Astrocyte (in vitro differentiated cells and primary cell): ENCODE measurements at regions not wholly inside any gene's neighbourhood (a gene's known extent, or its start where the extent isn't known, plus 50 kb on each side); places are given as distances from the start of the nearest gene placed in this dataset.

ENCODE experiments used
- DNase-seq: peaks from one replicate; pipeline ENCODE4 v3.0.0-alpha.2; 2010; ENCODE audit warnings: low read depth
- FAIRE-seq: peaks from 2 replicates; lab custom pipeline; 2011; peaks lifted over from hg19 to GRCh38; lab: Jason Lieb, UNC
- H2AFZ ChIP-seq: 2 replicates; pipeline ENCODE4 v1.6.0; 2012; ENCODE audit warnings: low read depth, low read length, inconsistent platforms
- H3K27ac ChIP-seq: 2 replicates; pipeline ENCODE4 v1.5.1; 2011; ENCODE audit warnings: low read depth, low read length, inconsistent platforms
- H3K27me3 ChIP-seq: 2 replicates; pipeline ENCODE4 v1.6.0; 2011; ENCODE audit warnings: low read length, inconsistent platforms; ENCODE audit not compliant: insufficient read depth
- H3K36me3 ChIP-seq: 2 replicates; pipeline ENCODE4 v1.5.1; 2011; ENCODE audit warnings: low read length, inconsistent platforms; ENCODE audit not compliant: insufficient read depth
- H3K4me1 ChIP-seq: 2 replicates; pipeline ENCODE4 v1.5.1; 2011; ENCODE audit warnings: low read length, inconsistent platforms; ENCODE audit not compliant: insufficient read depth
- H3K4me2 ChIP-seq: 2 replicates; pipeline ENCODE4 v1.6.0; 2012; ENCODE audit warnings: low read length, inconsistent platforms
- H3K4me3 ChIP-seq: 2 replicates; pipeline ENCODE4 v1.5.1; 2011; ENCODE audit warnings: low read depth, mild to moderate bottlenecking, low read length, inconsistent platforms; ENCODE audit not compliant: insufficient read depth
- H3K79me2 ChIP-seq: 2 replicates; pipeline ENCODE4 v1.6.0; 2012; ENCODE audit warnings: mild to moderate bottlenecking, low read length, inconsistent platforms; ENCODE audit not compliant: insufficient read depth
- H3K9ac ChIP-seq: 2 replicates; pipeline ENCODE4 v1.6.0; 2012; ENCODE audit warnings: mild to moderate bottlenecking, low read length, inconsistent platforms
- H3K9me3 ChIP-seq: 2 replicates; pipeline ENCODE4 v1.5.1; 2012; ENCODE audit warnings: low read depth, mild to moderate bottlenecking, low read length, inconsistent platforms; ENCODE audit not compliant: insufficient read depth
- H4K20me1 ChIP-seq: 2 replicates; pipeline ENCODE4 v1.6.0; 2012; ENCODE audit warnings: low read length, inconsistent platforms; ENCODE audit not compliant: insufficient read depth
- H3K27ac Mint-ChIP-seq: one replicate; pipeline ENCODE4 v1.8.0; 2021; ENCODE audit warnings: mild to moderate bottlenecking, mixed read lengths; ENCODE audit not compliant: unreplicated experiment
- H3K27me3 Mint-ChIP-seq: one replicate; pipeline ENCODE4 v1.8.0; 2021; ENCODE audit warnings: low read depth, mixed read lengths; ENCODE audit not compliant: unreplicated experiment
- H3K36me3 Mint-ChIP-seq: one replicate; pipeline ENCODE4 v1.8.0; 2021; ENCODE audit warnings: low read depth, mixed read lengths; ENCODE audit not compliant: unreplicated experiment
- H3K4me1 Mint-ChIP-seq: one replicate; pipeline ENCODE4 v1.8.0; 2021; ENCODE audit warnings: low read depth, mixed read lengths; ENCODE audit not compliant: unreplicated experiment
- H3K4me3 Mint-ChIP-seq: one replicate; pipeline ENCODE4 v1.8.0; 2021; ENCODE audit warnings: mild to moderate bottlenecking, moderate library complexity, mixed read lengths; ENCODE audit not compliant: unreplicated experiment
- H3K9me3 Mint-ChIP-seq: one replicate; pipeline ENCODE4 v1.8.0; 2021; ENCODE audit warnings: mild to moderate bottlenecking, mixed read lengths; ENCODE audit not compliant: unreplicated experiment
- EZH2 ChIP-seq: IDR thresholded peaks from 2 replicates; pipeline ENCODE4 v1.6.1; 2012; ENCODE audit warnings: mild to moderate bottlenecking, low read length, inconsistent platforms; ENCODE audit not compliant: insufficient read depth
- TF ChIP-seq, protein P1 (sequence below): IDR thresholded peaks from 2 replicates; pipeline ENCODE4 v1.5.1; 2011; ENCODE audit warnings: low read depth, mild to moderate bottlenecking, inconsistent platforms, low read length, moderate library complexity; ENCODE audit not compliant: insufficient read depth

DNA sequence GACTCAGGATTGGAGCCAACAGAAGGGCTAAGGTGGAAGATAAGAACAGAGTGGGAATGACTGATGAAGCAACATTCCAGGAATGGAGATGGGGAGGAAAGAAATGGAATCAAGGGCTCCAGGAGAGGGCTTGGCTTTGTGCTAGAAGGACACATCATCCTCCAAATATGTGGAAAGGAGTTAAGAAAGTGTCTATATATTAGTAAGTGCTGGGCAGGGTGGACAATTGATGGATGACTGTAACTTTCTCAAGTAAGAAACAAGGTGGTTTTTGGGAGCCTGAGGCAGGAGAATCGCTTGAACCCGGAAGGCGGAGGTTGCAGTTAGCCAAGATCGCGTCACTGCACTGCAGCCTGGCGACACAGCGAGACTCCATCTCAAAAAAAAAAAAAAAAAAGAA lies 71.6 kb upstream of the NFKB1 start:
- Mint-ChIP-seq H3K4me3 (peak overlapping the region; percentile 3), H3K9me3 (no peaks in the 10 kb centered on the region), H3K4me1 (peaks cover 13% of the 10 kb centered on the region), H3K27me3 (no peaks in the 10 kb centered on the region), H3K27ac (peak overlapping the region; percentile 54), H3K36me3 (no peaks in the 10 kb centered on the region)
- Histone ChIP-seq H4K20me1 (no peaks in the 10 kb centered on the region), H3K4me3 (peak overlapping the region; percentile 44), H3K27me3 (no peaks in the 10 kb centered on the region), H3K79me2 (no peaks in the 10 kb centered on the region), H3K36me3 (no peaks in the 10 kb centered on the region), H2AFZ (no peak overlapping the region), H3K9ac (peak overlapping the region; percentile 48), H3K9me3 (no peaks in the 10 kb centered on the region), H3K4me2 (peak overlapping the region; percentile 91), H3K4me1 (peaks cover 11% of the 10 kb centered on the region), H3K27ac (peak overlapping the region; percentile 65)
- no peak for TF ChIP-seq EZH2
- TF ChIP-seq, protein P1, sequence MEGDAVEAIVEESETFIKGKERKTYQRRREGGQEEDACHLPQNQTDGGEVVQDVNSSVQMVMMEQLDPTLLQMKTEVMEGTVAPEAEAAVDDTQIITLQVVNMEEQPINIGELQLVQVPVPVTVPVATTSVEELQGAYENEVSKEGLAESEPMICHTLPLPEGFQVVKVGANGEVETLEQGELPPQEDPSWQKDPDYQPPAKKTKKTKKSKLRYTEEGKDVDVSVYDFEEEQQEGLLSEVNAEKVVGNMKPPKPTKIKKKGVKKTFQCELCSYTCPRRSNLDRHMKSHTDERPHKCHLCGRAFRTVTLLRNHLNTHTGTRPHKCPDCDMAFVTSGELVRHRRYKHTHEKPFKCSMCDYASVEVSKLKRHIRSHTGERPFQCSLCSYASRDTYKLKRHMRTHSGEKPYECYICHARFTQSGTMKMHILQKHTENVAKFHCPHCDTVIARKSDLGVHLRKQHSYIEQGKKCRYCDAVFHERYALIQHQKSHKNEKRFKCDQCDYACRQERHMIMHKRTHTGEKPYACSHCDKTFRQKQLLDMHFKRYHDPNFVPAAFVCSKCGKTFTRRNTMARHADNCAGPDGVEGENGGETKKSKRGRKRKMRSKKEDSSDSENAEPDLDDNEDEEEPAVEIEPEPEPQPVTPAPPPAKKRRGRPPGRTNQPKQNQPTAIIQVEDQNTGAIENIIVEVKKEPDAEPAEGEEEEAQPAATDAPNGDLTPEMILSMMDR, result no peak
- FAIRE-seq (peak; percentile 89), DNase-seq (peak; percentile 98)

DNA sequence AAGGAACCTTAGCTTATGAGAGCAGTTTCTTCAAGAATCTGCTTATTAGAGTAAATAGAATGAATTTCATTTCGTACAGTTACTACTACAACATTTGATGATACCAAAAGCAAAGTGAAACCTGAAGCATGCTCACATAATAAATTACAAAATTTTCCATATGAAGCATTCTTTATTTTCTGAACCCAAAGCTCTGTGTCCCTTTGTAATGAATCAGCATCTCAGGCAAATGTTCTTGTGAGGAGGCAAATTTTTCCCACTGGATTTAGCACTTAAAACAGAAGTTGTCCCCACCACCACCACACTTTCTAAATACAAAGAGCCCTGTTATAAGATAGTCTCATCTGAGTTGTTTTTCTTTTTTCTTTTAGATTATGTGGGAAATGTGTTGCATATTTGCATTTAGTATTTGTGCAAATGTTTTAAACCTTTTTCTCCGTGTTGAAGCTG lies 70.7 kb upstream of the NFKB1 start:
- H3K4me3 Mint-ChIP-seq, result peak overlapping the region; percentile 92
- no peaks in the 10 kb centered on the region for H3K27me3 ChIP-seq
- FAIRE-seq (no peak), DNase-seq (peak; percentile 24)
- no peaks in the 10 kb centered on the region for H3K36me3 Mint-ChIP-seq
- TF ChIP-seq EZH2, result no peak
- TF ChIP-seq, protein P1, result no peak
- H3K4me2 ChIP-seq, result peak overlapping the region; percentile 91
- H3K27ac Mint-ChIP-seq, result peak overlapping the region; percentile 86
- peak overlapping the region; percentile 87 for H3K9ac ChIP-seq
- H3K4me3 ChIP-seq, result peak overlapping the region; percentile 71
- H3K9me3 Mint-ChIP-seq, result no peaks in the 10 kb centered on the region
- H4K20me1 ChIP-seq, result no peaks in the 10 kb centered on the region
- H3K27me3 Mint-ChIP-seq, result no peaks in the 10 kb centered on the region
- H3K9me3 ChIP-seq, result no peaks in the 10 kb centered on the region
- no peaks in the 10 kb centered on the region for H3K79me2 ChIP-seq
- H3K4me1 Mint-ChIP-seq, result peaks cover 13% of the 10 kb centered on the region
- H3K4me1 ChIP-seq, result peaks cover 11% of the 10 kb centered on the region
- peak overlapping the region; percentile 82 for H3K27ac ChIP-seq
- no peak overlapping the region for H2AFZ ChIP-seq
- no peaks in the 10 kb centered on the region for H3K36me3 ChIP-seq

DNA sequence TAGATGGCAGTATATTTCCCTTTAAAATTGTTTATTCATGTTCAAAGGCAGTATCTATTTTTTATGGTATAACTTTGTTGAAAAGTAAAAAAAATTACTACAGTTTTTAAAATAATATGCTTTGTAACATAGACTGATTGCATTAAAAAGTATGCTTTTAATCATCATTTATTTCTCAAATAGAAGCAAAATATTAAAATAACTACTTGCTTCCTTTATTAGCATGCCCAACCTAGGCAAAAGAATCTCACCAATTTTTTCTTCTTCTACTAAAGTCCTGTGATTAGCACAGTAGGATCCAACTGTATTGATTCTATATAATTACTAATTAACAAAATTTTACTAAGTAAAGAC lies 69.6 kb upstream of the NFKB1 start:
- Mint-ChIP-seq H3K36me3 (no peaks in the 10 kb centered on the region), H3K27me3 (no peaks in the 10 kb centered on the region), H3K4me3 (peak overlapping the region; percentile 92), H3K27ac (no peak overlapping the region), H3K4me1 (peaks cover 13% of the 10 kb centered on the region), H3K9me3 (no peaks in the 10 kb centered on the region)
- TF ChIP-seq, protein P1, result no peak
- no peak for TF ChIP-seq EZH2
- Histone ChIP-seq H3K79me2 (no peaks in the 10 kb centered on the region), H3K27me3 (no peaks in the 10 kb centered on the region), H3K4me1 (peaks cover 11% of the 10 kb centered on the region), H3K9ac (peak overlapping the region; percentile 87), H3K27ac (peak overlapping the region; percentile 82), H3K4me2 (peak overlapping the region; percentile 91), H3K4me3 (peak overlapping the region; percentile 71), H4K20me1 (no peaks in the 10 kb centered on the region), H2AFZ (no peak overlapping the region), H3K36me3 (no peaks in the 10 kb centered on the region), H3K9me3 (no peaks in the 10 kb centered on the region)
- no peak for FAIRE-seq
- no peak for DNase-seq
